HEK293T (cell line): ENCODE measurements at regions not wholly inside any gene's neighbourhood (a gene's known extent, or its start where the extent isn't known, plus 50 kb on each side); places are given as distances from the start of the nearest gene placed in this dataset.

Experiments
- CTCF ChIA-PET: fragments of 350-600 bp; formaldehyde crosslinking; extraction: SDS; loops from one replicate; lab custom pipeline; 2021; ENCODE audit warnings: antibody characterized with exemption, inconsistent platforms; lab: Yijun Ruan, JAX
- POLR2A ChIA-PET: fragments of 350-600 bp; formaldehyde crosslinking; extraction: SDS; loops from one replicate; lab custom pipeline; 2020; ENCODE audit warnings: antibody characterized with exemption, inconsistent platforms; lab: Yijun Ruan, JAX
- DNase-seq: peaks from one replicate; pipeline ENCODE4 v3.0.0; 2012; ENCODE audit warnings: mixed read lengths; ENCODE audit errors: extremely low spot score
- ARNT ChIP-seq: fragments of 450-650 bp; IDR thresholded peaks from 2 replicates; pipeline ENCODE4 v1.6.1; 2017; ENCODE audit warnings: mild to moderate bottlenecking
- BHLHE40 ChIP-seq: fragments of 450-650 bp; IDR thresholded peaks from 2 replicates; pipeline ENCODE4 v1.6.1; 2016; ENCODE audit warnings: mild to moderate bottlenecking, moderate library complexity, borderline replicate concordance
- CTBP1 ChIP-seq: fragments of 450-650 bp; IDR thresholded peaks from 2 replicates; pipeline ENCODE4 v1.6.1; 2016; ENCODE audit warnings: borderline replicate concordance
- ELF4 ChIP-seq: fragments of 450-650 bp; IDR thresholded peaks from 2 replicates; pipeline ENCODE4 v1.6.1; 2017; ENCODE audit warnings: antibody characterized with exemption
- FOXA1 ChIP-seq: fragments of 450-650 bp; IDR thresholded peaks from 2 replicates; pipeline ENCODE4 v1.6.1; 2016; ENCODE audit warnings: mild to moderate bottlenecking
- FOXK2 ChIP-seq: fragments of 450-650 bp; IDR thresholded peaks from 2 replicates; pipeline ENCODE4 v1.6.1; 2016; ENCODE audit warnings: mild to moderate bottlenecking
- FOXM1 ChIP-seq: fragments of 450-650 bp; IDR thresholded peaks from 2 replicates; pipeline ENCODE4 v1.6.1; 2017; ENCODE audit warnings: mild to moderate bottlenecking, borderline replicate concordance
- HDGF ChIP-seq: fragments of 450-650 bp; IDR thresholded peaks from 2 replicates; pipeline ENCODE4 v1.6.1; 2017; ENCODE audit warnings: antibody characterized with exemption, borderline replicate concordance
- L3MBTL2 ChIP-seq: fragments of 450-650 bp; conservative IDR thresholded peaks from 2 replicates; pipeline ENCODE4 v1.6.1; 2016; ENCODE audit warnings: mild to moderate bottlenecking
- LEF1 ChIP-seq: fragments of 450-650 bp; IDR thresholded peaks from 2 replicates; pipeline ENCODE4 v1.6.1; 2017; ENCODE audit warnings: mild to moderate bottlenecking, borderline replicate concordance
- NFRKB ChIP-seq: fragments of 450-650 bp; IDR thresholded peaks from 2 replicates; pipeline ENCODE4 v1.6.1; 2016; ENCODE audit warnings: mild to moderate bottlenecking, moderate library complexity
- SP1 ChIP-seq: fragments of 450-650 bp; IDR thresholded peaks from 2 replicates; pipeline ENCODE4 v1.6.1; 2017
- SUZ12 ChIP-seq: fragments of 450-650 bp; IDR thresholded peaks from 2 replicates; pipeline ENCODE4 v1.6.1; 2016; ENCODE audit warnings: mild to moderate bottlenecking
- TARDBP ChIP-seq: fragments of 450-650 bp; IDR thresholded peaks from 2 replicates; pipeline ENCODE4 v1.6.1; 2016
- ZNF384 ChIP-seq: fragments of 450-650 bp; IDR thresholded peaks from 2 replicates; pipeline ENCODE4 v1.6.1; 2016
- TF ChIP-seq, protein P1 (sequence below): fragments of 450-650 bp; IDR thresholded peaks from 2 replicates; pipeline ENCODE4 v1.6.1; 2016

DNA sequence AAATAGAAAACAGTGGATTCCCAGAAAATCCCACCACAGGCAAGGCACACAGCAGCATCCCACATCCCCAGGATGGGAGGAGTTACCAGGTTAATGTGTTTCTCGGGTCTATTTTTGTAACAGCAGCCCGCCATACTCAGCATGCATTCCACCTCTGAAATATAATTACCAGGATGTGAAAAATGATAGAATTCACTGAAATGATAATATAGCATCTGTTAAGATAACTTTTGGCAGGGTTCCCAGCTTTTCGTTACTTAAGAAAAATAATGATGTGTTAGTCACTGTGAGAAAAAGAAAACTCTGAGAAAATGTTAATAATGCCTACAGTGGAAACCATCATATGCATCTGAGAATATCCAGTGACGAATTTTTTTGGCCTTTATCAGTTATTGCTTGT is 87.1 kb downstream of the VCX2 start:
- CTCF ChIA-PET: no interaction called here
- DNase-seq: no peak
- POLR2A ChIA-PET: no interaction called here
- TF ChIP-seq NFRKB (no peak), L3MBTL2 (no peak)

GRCh38 chrX:8083286-8083685 is 87.8 kb downstream of the VCX2 start:
- CTCF ChIA-PET: no interaction called here
- no peak for TF ChIP-seq L3MBTL2
- TF ChIP-seq BHLHE40: no peak
- no peak for TF ChIP-seq ELF4
- TF ChIP-seq FOXK2: no peak
- no peak for TF ChIP-seq HDGF
- no peak for TF ChIP-seq FOXA1
- TF ChIP-seq, protein P1, sequence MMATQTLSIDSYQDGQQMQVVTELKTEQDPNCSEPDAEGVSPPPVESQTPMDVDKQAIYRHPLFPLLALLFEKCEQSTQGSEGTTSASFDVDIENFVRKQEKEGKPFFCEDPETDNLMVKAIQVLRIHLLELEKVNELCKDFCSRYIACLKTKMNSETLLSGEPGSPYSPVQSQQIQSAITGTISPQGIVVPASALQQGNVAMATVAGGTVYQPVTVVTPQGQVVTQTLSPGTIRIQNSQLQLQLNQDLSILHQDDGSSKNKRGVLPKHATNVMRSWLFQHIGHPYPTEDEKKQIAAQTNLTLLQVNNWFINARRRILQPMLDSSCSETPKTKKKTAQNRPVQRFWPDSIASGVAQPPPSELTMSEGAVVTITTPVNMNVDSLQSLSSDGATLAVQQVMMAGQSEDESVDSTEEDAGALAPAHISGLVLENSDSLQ: no peak
- no peak for TF ChIP-seq TARDBP
- TF ChIP-seq SP1: no peak
- TF ChIP-seq ZNF384: no peak
- no peak for TF ChIP-seq ARNT
- no peak for TF ChIP-seq SUZ12
- no peak for TF ChIP-seq FOXM1
- TF ChIP-seq CTBP1: no peak
- TF ChIP-seq LEF1: no peak
- POLR2A ChIA-PET: no interaction called here
- DNase-seq: no peak

- TF ChIP-seq LEF1: no peak
- TF ChIP-seq HDGF: no peak
- TF ChIP-seq CTBP1: no peak
- no peak for TF ChIP-seq SUZ12
- TF ChIP-seq FOXM1: no peak
- TF ChIP-seq FOXK2: no peak
- TF ChIP-seq L3MBTL2: no peak
- TF ChIP-seq, protein P1: no peak
- TF ChIP-seq ELF4: no peak
- no peak for TF ChIP-seq SP1
- TF ChIP-seq BHLHE40: no peak
- TF ChIP-seq ZNF384: no peak
- no peak for TF ChIP-seq ARNT
- no peak for TF ChIP-seq NFRKB
- TF ChIP-seq TARDBP: no peak
- TF ChIP-seq FOXA1: no peak
- no peak for DNase-seq
- ChIA-PET POLR2A (no interaction called here), CTCF (no interaction called here)
Observed at GRCh38 chrX:8075636-8076035, 95.4 kb downstream of the VCX2 start.

- no peak for DNase-seq
- ChIA-PET CTCF (no interaction called here), POLR2A (no interaction called here)
- TF ChIP-seq, protein P1: peak; percentile 30; the same call in 1 of the 2 replicates
- no peak for TF ChIP-seq FOXA1
- no peak for TF ChIP-seq FOXM1
Observed at GRCh38 chrX:8067754-8068462, 103.2 kb downstream of the VCX2 start.

GRCh38 chrX:8052909-8053308 is 118.2 kb downstream of the VCX2 start:
- CTCF ChIA-PET: no interaction called here
- TF ChIP-seq HDGF: no peak
- no peak for TF ChIP-seq ARNT
- no peak for TF ChIP-seq ZNF384
- no peak for TF ChIP-seq BHLHE40
- TF ChIP-seq NFRKB: no peak
- TF ChIP-seq FOXA1: no peak
- TF ChIP-seq, protein P1: no peak
- no peak for TF ChIP-seq CTBP1
- no peak for TF ChIP-seq FOXK2
- no peak for TF ChIP-seq SP1

DNA sequence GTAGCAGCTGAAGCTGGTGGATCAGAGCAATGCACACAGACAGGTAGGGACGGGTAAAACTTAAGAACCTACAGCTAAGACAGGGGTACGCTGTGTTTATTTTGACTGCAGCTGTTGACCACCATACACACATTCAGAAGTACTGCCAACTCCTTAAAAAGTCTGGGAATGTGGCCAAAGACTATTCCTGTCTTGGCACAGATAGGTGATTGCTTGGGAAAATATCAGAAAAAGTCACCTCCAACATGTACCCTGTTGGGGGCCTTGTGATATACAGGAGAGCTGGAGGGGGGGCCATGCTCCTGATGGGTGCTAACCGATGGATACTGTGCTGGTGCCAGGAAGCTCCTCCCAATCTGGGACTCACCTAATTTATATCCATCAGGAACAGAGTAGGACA is 121.2 kb downstream of the VCX2 start:
- CTCF ChIA-PET: no interaction called here
- POLR2A ChIA-PET: no interaction called here
- no peak for DNase-seq
- TF ChIP-seq SP1 (no peak), FOXK2 (no peak), ZNF384 (no peak), BHLHE40 (no peak), FOXM1 (no peak), CTBP1 (no peak), FOXA1 (no peak), ARNT (no peak), ELF4 (no peak), LEF1 (no peak), L3MBTL2 (no peak), SUZ12 (no peak), TARDBP (no peak)
- TF ChIP-seq, protein P1: no peak

More at GRCh38 chrX:8052909-8053308, 118.2 kb downstream of the VCX2 start:
- no peak for DNase-seq
- POLR2A ChIA-PET: no interaction called here
